ENCODE measurements at regions not wholly inside any gene's neighbourhood (a gene's known extent, or its start where the extent isn't known, plus 50 kb on each side); places are given as distances from the start of the nearest gene placed in this dataset.

DNA sequence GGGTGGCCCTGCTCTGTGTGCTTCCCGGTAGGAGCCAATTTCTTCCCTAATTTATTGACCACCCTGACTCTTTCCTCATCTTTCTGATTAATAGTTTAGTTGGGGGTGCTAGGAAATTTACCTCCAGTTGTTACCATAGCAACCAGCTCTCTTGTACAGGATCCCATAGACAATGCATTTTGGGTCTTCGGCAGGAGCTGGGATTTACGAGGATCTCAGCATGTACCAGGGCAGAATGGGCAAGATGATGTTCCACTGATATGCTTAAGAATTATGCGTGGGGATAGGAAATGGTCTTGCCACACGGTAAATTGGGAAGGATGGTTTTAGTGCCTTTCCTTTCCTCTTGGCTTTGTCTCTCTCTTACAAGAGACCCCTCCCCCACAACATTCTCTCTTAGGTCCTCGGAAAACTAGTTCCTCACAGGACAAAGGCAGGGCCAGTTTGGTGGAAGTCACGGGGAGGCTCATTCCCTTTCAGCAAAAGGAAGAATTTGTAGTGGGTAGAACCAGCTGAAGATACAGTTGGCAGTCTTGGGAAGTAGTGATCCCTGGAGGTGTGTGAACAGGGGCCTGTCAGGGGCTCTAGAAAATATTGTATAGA lies 133.4 kb upstream of the SHB start:
- H3K4me3 ChIP-seq: no peak overlapping the region
- no peaks in the 10 kb centered on the region for H3K27me3 ChIP-seq
- no peak for DNase-seq (ENCODE audit: low read depth in 1 of 2, low spot score in 1 of 2)
- no peak for TF ChIP-seq CTCF (IDR thresholded peaks at IDR 0.05; ENCODE audit: low read depth, low read length)
- no peaks in the 10 kb centered on the region for H3K4me1 ChIP-seq (ENCODE audit: low read depth)
- no peaks in the 10 kb centered on the region for H3K9me3 ChIP-seq (ENCODE audit: low read depth)
- no peak overlapping the region for H3K27ac ChIP-seq
- H3K36me3 ChIP-seq: no peaks in the 10 kb centered on the region

DNA sequence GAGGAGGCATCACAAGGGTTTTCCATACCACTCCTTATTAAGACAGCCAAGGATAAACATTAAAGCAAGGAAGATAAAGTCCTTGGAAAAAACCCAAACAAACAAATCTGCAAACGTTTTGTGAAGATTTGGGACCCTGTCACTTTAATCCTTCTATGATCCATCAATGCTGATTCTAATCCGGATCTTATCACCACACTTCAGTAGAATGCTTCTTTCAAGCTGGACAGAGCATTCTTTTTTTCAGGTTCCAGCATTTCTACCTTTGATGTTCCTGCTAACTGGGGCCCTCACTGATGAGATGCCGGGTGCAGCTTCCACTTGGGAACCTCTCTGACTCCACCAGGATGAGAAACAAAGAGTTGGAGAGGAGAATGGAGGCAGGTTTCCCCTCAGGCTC lies 132.8 kb upstream of the SHB start:
- no peaks in the 10 kb centered on the region for H3K36me3 ChIP-seq
- no peak for DNase-seq (ENCODE audit: low read depth in 1 of 2, low spot score in 1 of 2)
- H3K9me3 ChIP-seq (ENCODE audit: low read depth): no peaks in the 10 kb centered on the region
- H3K27ac ChIP-seq: no peak overlapping the region
- H3K27me3 ChIP-seq: no peaks in the 10 kb centered on the region
- no peak overlapping the region for H3K4me3 ChIP-seq
- TF ChIP-seq CTCF (IDR thresholded peaks at IDR 0.05; ENCODE audit: low read depth, low read length): no peak
- H3K4me1 ChIP-seq (ENCODE audit: low read depth): no peaks in the 10 kb centered on the region

DNA sequence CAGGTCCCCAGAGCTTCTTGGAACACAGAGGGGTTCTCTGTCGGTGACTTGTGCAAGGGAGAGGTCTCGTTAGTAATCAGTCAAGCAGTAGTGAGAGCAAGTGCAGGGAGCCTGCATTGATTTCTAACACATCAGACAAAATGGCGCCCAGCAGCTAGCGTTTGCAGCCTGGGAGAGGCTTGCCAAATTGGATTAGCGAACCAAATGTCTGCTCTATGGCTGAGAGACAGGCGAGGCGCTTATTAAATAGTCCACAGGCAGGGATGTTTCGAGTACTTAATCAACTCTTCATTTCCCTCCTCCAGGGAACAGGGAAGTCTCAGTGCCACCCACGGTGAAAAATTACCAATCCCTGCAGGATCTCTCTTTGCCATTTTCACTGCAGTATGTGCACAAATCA lies 131.4 kb upstream of the SHB start:
- no peak for TF ChIP-seq CTCF (IDR thresholded peaks at IDR 0.05; ENCODE audit: low read depth, low read length)
- H3K9me3 ChIP-seq (ENCODE audit: low read depth): no peaks in the 10 kb centered on the region
- no peaks in the 10 kb centered on the region for H3K36me3 ChIP-seq
- H3K4me3 ChIP-seq: no peak overlapping the region
- DNase-seq (ENCODE audit: low read depth in 1 of 2, low spot score in 1 of 2): no peak
- no peak overlapping the region for H3K27ac ChIP-seq
- no peaks in the 10 kb centered on the region for H3K27me3 ChIP-seq
- no peaks in the 10 kb centered on the region for H3K4me1 ChIP-seq (ENCODE audit: low read depth)

GRCh38 chr9:38198140-38198539 lies 129.1 kb upstream of the SHB start:
- no peaks in the 10 kb centered on the region for H3K27me3 ChIP-seq
- H3K36me3 ChIP-seq: no peaks in the 10 kb centered on the region
- no peak for TF ChIP-seq CTCF (IDR thresholded peaks at IDR 0.05; ENCODE audit: low read depth, low read length)

DNA sequence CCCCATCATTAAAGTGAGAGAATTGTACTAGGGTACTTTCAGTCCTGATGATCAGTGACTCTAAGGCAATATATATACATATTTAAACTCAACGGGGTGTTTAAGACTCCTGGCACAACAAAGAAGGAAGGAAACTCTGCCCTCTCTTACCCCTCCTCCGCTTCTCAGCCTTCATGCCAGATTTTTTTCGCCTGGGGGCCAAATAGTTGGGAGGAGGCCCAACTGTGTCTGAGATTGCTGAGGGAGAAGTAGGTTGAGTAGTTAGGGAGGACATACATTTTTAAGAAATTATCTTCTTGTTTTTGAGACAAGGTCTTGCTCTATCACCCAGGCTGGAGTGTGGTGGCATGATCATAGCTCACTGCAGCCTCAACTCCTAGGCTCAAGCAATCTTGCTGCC lies 127.7 kb upstream of the SHB start:
- no peaks in the 10 kb centered on the region for H3K9me3 ChIP-seq (ENCODE audit: low read depth)
- no peaks in the 10 kb centered on the region for H3K36me3 ChIP-seq
- DNase-seq (ENCODE audit: low read depth in 1 of 2, low spot score in 1 of 2): no peak
- H3K27me3 ChIP-seq: no peaks in the 10 kb centered on the region
- H3K27ac ChIP-seq: no peak overlapping the region
- no peaks in the 10 kb centered on the region for H3K4me1 ChIP-seq (ENCODE audit: low read depth)
- no peak overlapping the region for H3K4me3 ChIP-seq
- TF ChIP-seq CTCF (IDR thresholded peaks at IDR 0.05; ENCODE audit: low read depth, low read length): no peak

More at GRCh38 chr9:38198140-38198539, 129.1 kb upstream of the SHB start:
- no peak overlapping the region for H3K4me3 ChIP-seq
- H3K27ac ChIP-seq: no peak overlapping the region
- DNase-seq (ENCODE audit: low read depth in 1 of 2, low spot score in 1 of 2): no peak
- H3K4me1 ChIP-seq (ENCODE audit: low read depth): no peaks in the 10 kb centered on the region
- no peaks in the 10 kb centered on the region for H3K9me3 ChIP-seq (ENCODE audit: low read depth)

DNA sequence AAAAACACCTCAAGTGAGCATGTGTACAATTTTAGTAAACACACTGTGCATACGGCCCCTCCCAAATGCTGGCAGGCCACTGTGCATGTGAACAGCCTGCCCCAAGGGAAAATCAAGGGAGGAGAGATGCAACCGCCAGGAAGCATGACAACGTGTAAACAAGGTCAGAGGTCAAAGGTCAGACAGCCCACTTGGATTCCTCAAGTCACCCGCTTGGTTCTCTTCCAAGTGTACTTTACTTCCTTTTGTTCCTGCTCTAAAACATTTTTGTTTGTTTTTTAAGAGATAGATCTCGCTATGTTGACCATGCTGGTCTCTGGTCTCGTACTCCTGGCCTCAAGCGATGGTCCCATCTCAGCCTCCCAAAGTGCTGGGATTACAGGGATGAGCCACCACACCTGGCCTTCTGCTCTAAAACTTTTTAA lies 126.7 kb upstream of the SHB start:
- H3K4me3 ChIP-seq: no peak overlapping the region
- TF ChIP-seq CTCF (IDR thresholded peaks at IDR 0.05; ENCODE audit: low read depth, low read length): no peak
- no peaks in the 10 kb centered on the region for H3K4me1 ChIP-seq (ENCODE audit: low read depth)
- no peaks in the 10 kb centered on the region for H3K9me3 ChIP-seq (ENCODE audit: low read depth)
- H3K27me3 ChIP-seq: no peaks in the 10 kb centered on the region
- H3K36me3 ChIP-seq: no peaks in the 10 kb centered on the region
- H3K27ac ChIP-seq: no peak overlapping the region
- no peak for DNase-seq (ENCODE audit: low read depth in 1 of 2, low spot score in 1 of 2)
